ENCODE measurements at regions not wholly inside any gene's neighbourhood (a gene's known extent, or its start where the extent isn't known, plus 50 kb on each side); places are given as distances from the start of the nearest gene placed in this dataset.

- no peak for DNase-seq (ENCODE audit: low read depth)
Measured at GRCh38 chr3:42037318-42037945, 53.7 kb upstream of the TRAK1 start.

GRCh38 chr3:42036483-42036823 is 54.7 kb upstream of the TRAK1 start:
- peak; percentile 88 for DNase-seq (ENCODE audit: low read depth)

- no peak for DNase-seq (ENCODE audit: low read depth)
Measured at GRCh38 chr3:42035816-42036482, 55.2 kb upstream of the TRAK1 start.

- no peak for DNase-seq (ENCODE audit: low read depth)
Measured at GRCh38 chr3:42035007-42035406, 56.1 kb upstream of the TRAK1 start.

GRCh38 chr3:42033741-42034140 is 57.4 kb upstream of the TRAK1 start:
- DNase-seq (ENCODE audit: low read depth): peak; percentile 57

DNA sequence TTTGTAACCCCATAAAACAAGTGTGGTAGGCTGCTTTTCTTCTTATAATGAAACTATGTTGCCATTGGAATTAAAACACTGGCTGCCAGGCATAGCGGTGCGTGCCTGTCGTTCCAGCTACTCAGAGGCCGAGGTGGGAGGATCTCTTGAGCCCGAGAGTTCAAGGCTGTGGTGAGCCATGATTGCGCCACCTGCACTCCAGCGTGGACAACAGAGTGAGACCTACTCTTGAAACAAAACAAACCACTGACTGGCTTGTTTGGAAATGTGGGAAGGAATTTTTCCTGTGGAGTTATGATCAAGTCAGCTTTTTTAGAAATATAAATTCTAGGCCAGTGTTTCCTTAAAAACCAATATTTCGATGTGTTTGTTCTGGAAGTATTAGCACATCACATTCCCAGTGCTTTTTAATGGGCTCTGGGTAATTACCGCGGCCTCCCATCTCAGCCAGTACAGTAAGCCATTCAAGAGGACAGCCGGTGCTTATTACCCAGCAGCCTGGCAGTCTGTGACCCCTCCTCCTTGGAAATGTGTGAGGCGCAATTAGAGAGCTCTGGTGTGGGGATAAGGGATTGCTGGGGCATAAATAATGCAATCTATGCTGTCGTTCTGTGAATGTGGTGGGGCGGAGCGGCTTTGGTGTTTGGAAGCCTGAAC is 58.3 kb upstream of the TRAK1 start:
- peak; percentile 75 for DNase-seq (ENCODE audit: low read depth)

DNA sequence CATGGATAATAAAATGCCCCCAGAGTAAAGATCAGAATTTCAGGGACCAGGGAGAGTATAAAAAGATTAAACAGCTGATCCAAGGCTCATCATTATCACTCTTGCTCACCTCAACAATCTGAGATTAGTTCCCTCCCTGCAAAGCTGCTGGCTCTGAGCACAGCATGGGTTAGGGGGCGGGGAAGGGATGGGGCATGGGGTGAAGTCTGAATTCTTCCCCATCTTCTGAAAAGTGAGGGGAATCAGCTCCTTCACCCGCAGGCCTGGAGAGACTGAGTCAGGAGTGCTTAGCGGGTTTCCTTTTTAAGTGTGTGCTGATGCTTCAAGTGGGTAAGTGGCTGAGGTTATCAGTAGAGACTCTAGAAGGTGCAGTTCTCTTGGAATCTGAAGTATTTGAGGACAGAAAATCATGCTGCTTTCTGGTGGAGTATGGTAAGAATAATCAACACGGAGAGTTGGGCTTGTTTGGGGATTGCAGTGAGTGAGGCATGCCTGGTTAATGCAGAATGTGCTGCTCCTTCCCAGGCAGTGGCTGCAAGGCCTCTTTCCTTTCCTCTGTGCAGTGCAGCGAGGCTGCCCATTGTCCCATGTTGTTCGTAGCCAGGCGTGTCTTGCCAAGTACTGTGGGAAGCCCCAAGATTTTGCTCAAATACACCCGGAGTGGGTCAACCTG is 59.2 kb upstream of the TRAK1 start:
- no peak for DNase-seq (ENCODE audit: low read depth)

- no peak for DNase-seq (ENCODE audit: low read depth)
Measured at GRCh38 chr3:42028474-42028873, 62.7 kb upstream of the TRAK1 start.

DNA sequence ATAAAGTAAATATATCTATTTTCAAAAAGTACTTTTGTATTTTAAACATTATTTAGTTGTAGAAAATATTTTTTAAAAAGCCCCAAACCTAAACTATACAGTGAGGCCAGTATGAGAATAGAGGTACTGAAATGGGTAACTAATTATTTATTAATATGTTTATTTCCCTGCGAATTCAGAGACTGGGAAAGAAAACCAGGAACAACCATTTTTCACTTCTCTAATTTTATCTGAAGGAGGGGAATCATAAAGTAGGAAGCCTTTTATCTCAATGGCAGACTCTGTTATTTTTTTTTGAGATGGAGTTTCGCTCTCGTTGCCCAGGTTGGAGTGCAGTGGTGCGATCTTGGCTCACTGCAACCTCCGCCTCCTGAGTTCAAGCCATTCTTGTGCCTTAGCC is 63.6 kb upstream of the TRAK1 start:
- DNase-seq (ENCODE audit: low read depth): no peak

DNA sequence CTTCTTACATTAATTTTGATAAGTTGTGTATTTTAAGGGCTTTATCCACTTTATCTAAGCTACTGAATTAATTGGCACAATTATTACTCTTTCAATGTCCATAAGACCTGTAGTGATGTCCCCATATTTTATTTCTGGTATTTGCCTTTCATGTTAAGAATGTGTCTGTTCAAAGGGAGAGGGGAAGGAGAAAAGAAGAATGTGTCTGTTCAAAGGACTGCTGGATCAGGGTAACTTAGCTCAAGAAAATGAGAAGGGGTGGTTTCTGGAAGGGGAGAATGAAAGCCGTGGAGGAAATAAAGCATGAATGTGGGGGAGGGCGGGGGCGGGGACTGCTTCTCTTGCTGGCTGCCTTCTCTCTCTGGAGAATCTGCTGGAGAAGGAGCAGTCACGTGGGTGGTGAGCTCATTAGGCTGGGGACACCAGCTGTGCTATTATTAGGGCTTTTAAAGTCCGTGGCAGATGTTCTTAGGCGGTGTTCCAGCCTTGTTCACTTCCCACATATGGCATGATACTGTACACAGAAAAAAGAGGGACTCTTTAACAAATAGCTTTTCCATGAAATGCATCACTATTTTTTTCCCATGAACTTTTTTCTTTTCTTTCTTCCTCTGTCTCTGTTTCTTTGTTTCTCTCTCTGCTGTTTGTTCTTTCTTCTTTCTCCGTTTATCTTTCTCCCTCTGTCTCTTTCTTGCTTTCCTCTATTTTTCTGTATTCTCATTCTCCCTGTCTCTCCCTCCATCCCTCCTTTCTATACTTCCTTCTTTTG is 63.7 kb upstream of the ULK4 start:
- peak; percentile 90 for DNase-seq (ENCODE audit: low read depth)

GRCh38 chr3:42024591-42025351 is 62.9 kb upstream of the ULK4 start:
- DNase-seq (ENCODE audit: low read depth): no peak

DNA sequence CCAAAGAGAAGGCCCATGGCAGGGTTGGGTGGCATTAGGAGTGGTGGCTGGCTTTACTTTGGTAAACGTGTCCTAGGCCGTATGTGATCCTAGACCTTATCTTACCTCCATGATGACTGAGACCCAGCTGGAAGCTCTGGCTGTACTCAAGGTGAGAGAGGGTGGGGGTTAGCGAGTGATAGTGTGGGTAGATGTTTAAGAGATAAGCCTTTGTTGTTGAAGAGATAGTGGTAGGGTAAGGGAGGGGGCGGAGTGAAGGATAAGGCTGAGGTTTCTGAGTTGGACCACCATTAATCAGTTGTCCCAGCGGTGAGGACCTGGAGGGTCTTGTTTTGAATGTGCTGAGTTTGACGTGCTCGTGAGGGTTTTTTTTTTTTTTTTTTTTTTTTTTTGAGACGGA is 61.5 kb upstream of the ULK4 start:
- no peak for DNase-seq (ENCODE audit: low read depth)

- DNase-seq (ENCODE audit: low read depth): no peak
Measured at GRCh38 chr3:42022355-42022754, 60.5 kb upstream of the ULK4 start.

GRCh38 chr3:42020684-42021307 is 58.9 kb upstream of the ULK4 start:
- DNase-seq (ENCODE audit: low read depth): peak; percentile 92

DNA sequence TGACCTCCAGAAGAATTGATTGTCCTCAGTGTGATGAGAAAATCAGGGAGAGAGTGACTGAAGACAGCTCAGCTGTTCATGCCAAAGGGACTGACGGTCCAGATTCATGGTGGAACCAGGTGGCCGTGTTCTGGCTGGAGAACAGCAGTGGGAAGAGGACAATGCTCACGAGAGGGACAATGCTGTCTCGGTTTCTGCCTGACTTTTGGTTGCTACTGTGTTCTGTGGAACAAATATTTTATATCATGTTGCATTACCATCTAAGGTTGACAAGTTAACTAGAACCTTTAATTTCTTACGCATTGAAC is 58.0 kb upstream of the ULK4 start:
- DNase-seq (ENCODE audit: low read depth): no peak

GRCh38 chr3:42019144-42019952 is 57.4 kb upstream of the ULK4 start:
- DNase-seq (ENCODE audit: low read depth): no peak

DNA sequence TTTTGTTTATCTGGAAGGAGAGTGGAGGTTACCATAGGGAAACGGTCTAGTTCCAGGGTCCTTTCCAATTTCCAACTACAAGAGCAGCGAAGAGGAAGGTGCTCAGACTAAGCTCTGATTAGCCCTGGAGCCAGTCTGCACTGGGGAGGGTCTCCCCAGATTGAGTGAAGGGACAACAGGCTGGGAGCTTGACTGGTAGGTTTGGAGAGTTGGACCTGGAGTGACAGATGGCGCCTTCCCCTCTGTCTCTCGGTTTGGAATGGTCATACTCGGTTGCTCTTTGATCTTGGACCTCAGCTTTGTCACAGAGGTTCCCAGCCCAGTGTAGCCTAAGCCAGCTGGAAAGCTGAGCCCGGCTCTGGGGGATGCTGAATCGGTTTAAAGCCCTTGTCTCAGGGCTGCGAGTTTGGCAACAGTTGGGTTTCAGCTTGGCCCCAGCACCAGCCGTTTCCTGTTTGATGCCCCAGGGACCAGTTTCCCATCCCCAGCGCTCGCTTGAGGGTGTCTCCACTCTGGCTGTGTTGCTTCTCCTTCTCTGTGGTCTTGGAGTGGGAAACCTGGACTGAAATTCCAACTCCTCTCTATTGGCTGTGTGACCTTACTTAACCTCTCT is 53.1 kb upstream of the ULK4 start:
- DNase-seq (ENCODE audit: low read depth): no peak

GRCh38 chr3:42014458-42014920 is 52.6 kb upstream of the ULK4 start:
- DNase-seq (ENCODE audit: low read depth): no peak

Measured in HT1080 (cell line).